ENCODE measurements at regions not wholly inside any gene's neighbourhood (a gene's known extent, or its start where the extent isn't known, plus 50 kb on each side); places are given as distances from the start of the nearest gene placed in this dataset.

DNA sequence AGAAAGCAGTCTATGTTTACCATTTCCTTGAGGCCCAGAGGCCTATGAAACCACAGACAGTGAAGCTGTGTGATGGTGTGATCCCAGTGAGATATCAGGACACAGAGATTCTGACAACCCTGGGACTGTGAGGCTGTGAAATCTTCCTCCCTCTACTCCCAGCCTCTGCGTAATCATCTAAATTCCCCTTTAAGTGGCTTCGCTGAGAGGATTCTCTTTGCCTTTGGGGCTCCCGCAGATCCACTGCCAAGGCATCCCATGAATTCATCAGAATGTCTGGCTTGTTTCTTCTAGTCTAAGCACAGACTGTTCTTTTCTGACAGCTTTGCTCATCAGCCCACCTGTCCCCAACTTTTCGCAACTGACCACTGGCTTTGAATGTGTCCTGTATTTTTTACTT lies 901.2 kb upstream of the NR2F2 start:
- no peak for DNase-seq

DNA sequence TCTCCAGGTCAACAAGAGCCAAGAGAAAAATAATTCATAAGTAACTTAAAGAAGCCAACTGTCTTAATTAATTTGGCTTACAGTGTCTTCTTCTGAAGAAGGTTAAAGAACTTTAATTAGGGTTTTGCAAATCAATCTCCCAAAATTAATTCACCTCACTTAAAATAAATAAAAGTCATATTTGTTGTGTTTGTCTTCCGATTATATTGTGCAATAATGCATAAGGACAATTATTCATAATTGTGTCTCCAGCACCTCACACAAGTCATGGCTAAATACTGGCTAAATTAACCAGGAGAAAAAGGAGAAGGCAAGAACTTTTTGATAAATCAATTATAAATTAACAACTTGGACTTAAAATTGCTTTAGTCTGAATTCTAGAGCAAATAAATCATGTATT lies 899.0 kb upstream of the NR2F2 start:
- no peak for DNase-seq

DNA sequence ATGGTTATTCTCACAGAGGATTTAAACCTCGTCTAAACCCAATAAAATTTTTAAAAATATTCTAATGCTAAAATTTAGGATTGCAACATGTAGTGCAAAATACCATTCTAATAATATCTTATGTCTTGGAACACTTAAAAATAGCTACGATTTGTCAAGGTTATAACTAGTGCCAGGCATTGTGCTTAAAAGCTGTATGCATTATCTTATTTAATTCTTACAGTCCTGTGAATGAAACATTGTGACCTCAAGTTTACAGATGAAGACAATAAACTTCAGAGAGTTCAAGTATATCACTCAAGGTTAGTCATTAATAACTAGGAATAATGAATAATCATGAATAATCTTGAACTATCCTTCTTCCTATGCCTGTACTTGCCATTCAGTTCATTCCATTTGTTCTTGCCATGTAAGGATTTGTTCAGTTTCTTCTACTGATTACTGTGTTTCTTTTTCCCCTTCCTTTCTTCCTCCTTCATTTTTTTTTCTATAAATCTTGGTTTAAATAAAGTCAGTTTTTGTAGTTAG lies 897.6 kb upstream of the NR2F2 start:
- no peak for DNase-seq

- no peak for DNase-seq
Measured at GRCh38 chr15:95439922-95440376, 890.6 kb upstream of the NR2F2 start.

GRCh38 chr15:95440712-95441111 lies 889.8 kb upstream of the NR2F2 start:
- no peak for DNase-seq

GRCh38 chr15:95442107-95442719 lies 888.3 kb upstream of the NR2F2 start:
- no peak for DNase-seq

DNA sequence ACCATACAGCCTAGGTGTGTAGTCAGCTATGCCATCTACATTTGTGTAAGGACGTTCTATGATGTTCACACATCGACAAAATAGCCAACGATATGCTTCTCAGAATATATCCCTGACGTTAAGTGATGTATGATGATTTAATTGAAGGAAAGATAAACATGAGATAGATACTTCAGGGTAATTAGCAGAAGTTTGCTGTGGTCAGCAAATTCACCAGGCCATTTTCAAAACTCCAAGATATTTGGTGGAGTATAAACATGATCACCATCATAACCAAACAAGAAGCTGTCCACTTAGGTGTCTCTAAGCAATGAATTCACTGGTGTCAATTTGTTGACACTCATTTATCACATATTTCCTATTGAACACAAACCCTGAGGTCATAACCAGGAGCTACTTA lies 885.6 kb upstream of the NR2F2 start:
- no peak for DNase-seq

DNA sequence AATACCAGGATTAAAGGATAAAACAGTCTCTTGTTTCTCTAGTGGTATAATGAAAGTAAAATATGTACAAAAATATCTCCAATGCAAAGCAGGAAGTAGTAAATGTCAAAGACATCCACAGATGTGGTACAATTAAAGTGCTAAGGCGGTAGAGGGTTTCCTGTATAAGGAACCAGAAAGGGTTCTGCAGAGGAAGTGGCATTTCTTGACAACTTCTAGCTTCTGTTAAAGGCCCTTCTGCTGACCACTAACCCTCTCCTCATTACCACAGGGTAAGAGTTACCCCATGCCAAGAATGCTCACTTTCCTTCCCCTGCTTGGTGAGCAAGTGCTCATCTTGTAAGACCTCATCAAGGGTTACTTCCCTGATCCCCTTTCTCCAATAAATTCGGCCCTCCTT lies 883.6 kb upstream of the NR2F2 start:
- no peak for DNase-seq

- no peak for DNase-seq
Measured at GRCh38 chr15:95447486-95447885, 883.0 kb upstream of the NR2F2 start.

GRCh38 chr15:95448531-95449229 lies 881.8 kb upstream of the NR2F2 start:
- DNase-seq = no peak

DNA sequence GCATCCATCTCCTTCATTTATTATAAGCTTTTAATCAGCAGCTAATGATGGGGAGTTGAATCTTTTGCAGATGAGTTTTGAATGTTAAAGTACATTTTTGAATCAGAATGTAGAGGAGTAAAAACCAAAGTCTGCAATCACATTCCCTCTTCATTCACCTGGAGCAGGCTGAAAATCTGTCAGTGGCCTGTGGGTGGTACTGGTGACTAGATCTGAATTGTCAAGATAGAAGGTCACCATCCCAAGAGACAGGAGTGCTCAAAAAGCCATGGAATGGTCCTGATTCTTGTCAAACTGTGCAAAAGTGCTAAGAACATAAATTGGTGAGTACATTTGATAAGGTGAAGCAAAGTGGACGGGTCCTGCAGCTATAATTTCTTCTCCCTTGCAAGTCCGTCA lies 881.3 kb upstream of the NR2F2 start:
- no peak for DNase-seq

DNA sequence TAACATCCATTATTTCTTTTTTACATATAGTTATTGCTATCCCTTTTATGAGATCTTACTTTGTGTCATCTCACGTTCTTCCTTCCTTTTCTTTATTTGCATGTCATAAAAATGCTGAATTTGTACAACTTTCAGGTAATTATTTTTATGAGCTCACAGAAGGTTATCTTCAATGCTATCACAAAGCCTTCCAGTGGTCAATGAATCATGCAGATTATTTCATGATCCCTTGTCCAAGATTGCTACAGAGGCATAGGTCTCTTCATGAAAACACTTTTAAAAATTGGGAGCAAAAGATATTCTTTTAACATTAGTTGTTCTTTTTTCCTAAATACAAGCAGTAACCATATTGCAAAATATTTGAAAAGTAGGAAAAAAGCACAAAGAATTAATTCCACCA lies 880.1 kb upstream of the NR2F2 start:
- DNase-seq = no peak

DNA sequence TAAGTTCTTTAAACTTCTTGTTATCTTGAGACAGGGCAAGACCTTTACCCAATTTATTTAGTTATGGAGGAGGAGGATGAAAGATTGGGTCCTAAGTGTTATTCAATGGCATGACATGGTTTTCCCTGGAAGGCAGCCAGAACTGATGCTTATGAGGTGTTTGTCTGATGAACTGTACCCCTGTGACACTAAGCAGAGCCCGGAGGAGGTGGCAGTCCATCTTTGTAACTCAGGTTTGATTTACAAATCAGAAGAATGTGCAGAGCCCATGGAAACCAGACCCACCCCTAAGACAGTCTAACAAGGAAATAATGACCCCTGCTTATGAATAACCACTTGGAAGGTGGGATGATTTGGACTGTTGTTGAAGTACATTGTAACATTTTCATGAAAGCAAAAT lies 878.6 kb upstream of the NR2F2 start:
- no peak for DNase-seq

- DNase-seq = no peak
Measured at GRCh38 chr15:95454403-95455262, 875.9 kb upstream of the NR2F2 start.

GRCh38 chr15:95457520-95457919 lies 873.0 kb upstream of the NR2F2 start:
- no peak for DNase-seq

DNA sequence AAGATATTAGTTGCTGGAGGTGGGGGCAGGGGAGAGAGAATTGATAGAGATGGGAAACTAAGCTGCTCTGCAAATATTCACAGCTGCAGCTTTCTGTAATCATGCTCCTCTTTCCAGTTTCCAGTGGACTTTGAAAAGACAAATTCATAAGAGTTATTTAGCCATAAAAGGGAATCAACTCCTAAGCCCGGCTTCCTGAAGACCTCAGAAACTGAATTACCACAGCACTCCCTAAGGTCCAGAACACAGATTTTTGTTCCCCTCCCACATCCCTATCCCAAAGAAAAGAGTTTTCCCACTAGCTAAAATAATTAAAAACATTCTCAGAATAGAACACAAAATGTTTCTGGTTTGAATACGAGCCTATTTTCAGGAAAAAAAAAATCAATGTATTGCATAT lies 871.8 kb upstream of the NR2F2 start:
- DNase-seq = no peak

DNA sequence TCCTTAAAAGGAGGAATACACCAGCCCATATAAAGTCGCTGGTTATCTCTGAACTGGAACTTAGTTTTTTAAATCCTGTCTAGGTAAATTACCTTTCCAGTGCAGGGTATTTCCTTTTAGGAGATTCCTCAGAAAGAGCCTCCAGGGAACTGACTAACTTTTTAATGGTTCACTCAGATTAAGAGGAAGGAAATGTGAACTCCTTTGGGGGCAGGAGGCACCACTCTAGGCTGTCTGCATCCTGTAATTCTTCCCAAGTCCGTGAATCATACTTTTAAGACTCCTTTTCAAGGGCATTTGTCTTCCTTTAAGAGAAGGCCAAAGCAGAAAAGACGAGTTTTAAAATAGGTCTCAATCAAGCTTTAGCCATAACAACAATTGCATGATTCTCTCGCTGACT lies 871.2 kb upstream of the NR2F2 start:
- DNase-seq = no peak

GRCh38 chr15:95464509-95464908 lies 866.0 kb upstream of the NR2F2 start:
- no peak for DNase-seq

DNA sequence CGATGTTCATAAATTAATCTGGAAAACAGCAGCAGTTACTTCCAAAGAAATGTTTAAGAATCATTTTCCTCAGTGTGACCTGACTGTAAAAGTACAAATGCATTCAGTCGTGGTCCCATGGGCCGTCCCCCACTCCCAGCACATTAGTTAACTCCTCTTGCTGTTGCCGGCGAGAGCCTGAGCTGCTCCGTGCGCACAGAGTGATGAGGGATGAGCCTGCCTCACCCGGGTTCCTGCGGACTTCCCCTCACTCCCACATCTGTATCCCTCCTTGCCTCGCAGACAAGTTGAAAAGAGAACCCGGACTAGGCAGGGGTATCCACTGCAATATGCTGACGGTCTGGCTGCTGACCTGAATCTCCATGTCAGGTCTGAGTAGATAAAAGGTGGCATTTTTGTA lies 861.7 kb upstream of the NR2F2 start:
- no peak for DNase-seq

- no peak for DNase-seq
Measured at GRCh38 chr15:95469496-95470000, 861.0 kb upstream of the NR2F2 start.

- DNase-seq = no peak
Measured at GRCh38 chr15:95470529-95470928, 860.0 kb upstream of the NR2F2 start.

GRCh38 chr15:95470997-95471689 lies 859.4 kb upstream of the NR2F2 start:
- no peak for DNase-seq

GRCh38 chr15:95471690-95472086 lies 858.8 kb upstream of the NR2F2 start:
- DNase-seq = no peak

Measured in stimulated activated naive CD4-positive, alpha-beta T cell treated with Interleukin-2 at 50 U/mL for 16 hours (primary cell).